AG08396 (cell line): ENCODE measurements at regions not wholly inside any gene's neighbourhood (a gene's known extent, or its start where the extent isn't known, plus 50 kb on each side); places are given as distances from the start of the nearest gene placed in this dataset.
"Not testable (repeated sequence)": the region's sequence is repeated elsewhere in the genome, so short reads cannot be mapped to it uniquely, and the experiment has no call there.

Experiments
- DNase-seq: peaks from one replicate; pipeline ENCODE4 v3.0.0; 2012; ENCODE audit warnings: low spot score, mixed read lengths

DNA sequence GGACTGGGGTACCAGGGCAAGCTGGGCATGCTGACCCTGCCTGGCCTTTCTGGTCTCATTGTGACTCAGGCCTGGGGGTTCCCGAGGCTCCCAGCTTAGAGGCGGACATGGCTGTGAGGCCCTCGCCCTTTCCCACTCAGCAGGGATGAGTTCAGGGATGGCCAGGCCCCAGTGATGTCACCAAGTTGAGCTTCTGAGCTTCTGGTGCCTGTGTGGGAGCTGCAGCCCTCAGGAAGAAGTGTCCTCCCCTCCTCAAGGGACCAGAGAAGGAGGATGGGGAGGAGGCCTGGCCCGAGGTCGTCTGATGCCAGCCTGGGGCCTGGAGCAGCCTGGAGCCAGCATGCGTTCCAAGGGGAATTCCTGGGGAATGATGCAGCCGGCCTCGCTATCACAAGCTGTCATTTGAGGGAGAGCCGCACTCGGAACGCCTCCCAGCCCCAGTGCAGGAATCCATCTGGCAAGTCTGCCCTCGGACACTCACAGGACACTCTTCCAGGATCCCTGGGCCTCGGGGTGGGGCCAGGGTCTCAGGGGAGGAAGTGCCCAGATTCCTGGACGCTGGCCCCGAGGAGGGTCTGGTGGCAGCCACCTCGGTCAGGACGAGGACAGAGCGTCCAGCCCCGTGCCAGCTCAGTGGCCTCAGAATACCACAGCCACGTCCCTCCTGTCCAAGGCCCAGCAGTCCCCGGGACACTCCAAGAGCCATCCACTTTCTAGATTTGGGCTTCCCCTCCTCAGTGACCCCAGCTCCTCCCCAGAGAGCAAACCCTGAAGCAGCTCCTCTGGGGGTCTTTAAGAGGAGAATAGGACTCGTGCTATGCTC, 61.2 kb upstream of the GPC1 start:
- peak; percentile 95 for DNase-seq

DNA sequence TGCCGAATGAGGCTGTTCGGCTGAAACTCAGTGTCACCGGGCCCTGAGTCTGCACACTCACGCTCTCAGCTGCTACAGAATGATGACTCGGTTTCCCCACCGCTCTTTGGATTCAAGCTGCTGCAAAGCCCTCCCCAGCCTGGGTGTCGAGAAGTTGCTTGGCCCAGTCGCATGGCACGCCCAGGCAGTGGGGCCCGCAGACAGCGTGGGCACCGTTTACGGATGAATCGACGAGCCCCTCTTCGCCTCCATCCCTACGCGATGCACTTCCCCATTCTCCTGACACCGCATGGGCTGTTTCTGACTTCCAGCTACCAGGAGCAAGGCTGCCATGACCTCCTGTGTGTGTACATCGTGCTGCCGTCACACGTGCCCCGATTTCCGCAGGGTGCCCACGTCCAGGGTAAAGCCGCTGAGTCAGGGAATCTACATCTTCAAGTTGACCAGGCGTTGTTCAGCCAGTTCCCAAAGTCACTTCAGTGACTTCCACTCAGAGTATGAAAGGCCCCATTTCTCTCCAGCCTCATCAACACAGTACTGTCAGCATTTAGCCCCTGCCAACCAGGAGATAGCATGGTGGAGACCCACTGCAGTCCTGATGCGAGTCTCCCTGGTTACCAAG, 60.3 kb upstream of the GPC1 start:
- no peak for DNase-seq

DNA sequence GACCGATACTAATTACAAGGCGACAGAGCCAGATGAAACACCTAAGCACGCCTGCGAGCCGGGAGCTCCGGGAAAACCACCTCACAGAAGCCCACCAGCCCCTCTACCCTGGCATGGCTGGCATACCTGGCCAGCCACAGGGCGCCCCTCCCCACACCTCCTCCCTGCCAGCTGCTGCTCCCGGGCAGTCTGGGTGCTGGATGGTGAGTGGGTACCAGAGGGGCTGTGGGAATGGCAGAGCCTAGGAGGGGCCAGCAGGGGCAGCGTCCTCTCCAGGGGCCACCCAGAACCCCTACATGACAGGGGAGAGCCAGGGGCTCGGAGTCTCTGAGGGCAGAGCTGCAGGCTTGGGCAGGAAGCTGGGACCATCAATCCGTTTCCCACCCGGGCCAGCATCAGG, 58.7 kb upstream of the GPC1 start:
- DNase-seq, result no peak

DNA sequence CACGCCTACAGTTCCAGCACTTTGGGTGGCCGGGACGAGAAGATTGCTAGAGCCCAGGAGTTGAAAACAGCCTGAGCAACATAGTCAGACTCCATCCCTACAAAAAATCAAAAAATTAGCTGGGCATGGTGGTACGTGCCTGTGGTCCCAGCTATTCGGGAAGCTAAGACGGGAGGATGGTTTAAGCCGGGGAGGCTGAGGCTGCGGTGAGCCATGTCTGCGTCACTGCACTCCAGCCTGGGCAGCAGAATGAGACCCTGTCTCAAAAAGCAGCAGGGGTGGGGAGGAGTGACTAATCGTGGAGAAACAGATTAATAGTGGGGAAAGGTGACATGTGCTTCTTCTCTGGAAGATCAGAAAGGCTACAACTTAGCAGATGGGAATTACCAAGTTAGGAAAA, 58.1 kb upstream of the GPC1 start:
- no peak for DNase-seq

DNA sequence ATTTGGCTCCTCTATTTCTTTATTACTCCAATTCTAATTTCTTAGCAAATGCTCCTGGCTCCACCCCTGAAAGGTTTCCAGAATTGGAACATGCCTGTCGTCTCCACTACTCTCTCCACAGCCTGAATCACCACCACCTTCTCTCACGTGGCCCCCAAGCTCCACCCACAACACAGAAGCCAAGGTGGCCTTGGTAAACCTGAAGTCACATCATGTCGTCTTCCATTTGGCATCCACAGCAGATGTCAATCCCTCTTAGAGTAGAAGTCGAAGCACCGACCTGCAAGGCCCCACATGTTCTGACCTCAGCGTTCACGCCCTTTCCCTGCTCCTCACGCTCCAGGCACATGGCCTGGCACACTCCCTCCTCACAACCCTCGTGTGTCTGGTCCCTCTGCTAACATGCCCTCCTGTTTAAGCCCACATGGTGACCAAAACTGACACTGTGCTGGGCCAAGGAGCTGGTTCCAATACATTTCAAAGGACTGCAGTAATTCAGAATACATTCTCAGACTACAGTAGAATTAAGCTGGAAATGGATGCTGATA, 56.3 kb upstream of the GPC1 start:
- DNase-seq, result no peak

DNA sequence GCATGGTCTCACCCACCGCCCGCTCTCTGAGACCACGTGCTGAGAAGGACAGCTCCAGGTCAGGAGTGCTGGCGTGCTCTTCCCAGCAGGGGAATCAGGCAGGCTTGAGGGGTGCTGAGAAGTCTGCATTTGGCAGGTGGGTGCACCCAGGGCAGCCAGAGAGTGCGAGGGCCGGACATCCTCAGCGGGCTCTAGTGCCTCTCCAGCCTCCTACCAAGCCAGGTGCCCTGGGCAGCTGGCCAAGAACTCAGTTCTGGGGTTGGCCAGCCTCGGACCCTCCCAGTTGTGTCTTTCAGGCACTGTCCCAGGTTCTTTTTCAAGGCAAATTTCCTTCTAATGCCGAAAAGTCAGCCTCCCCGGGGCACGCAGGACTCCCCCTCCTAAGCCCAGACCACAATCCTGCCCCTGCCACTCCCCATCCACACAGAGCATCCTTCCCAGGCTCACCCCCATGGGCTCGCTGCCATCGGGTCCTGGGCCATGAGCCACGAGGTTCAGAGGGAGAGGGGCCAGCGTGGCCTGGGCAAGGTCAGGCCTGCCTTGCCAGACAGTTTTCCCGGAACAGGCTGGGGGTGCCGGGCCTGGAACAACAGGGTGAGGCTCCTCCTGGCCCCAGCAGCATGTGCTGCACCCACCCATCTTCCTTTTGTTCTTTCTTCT, 52.2 kb upstream of the GPC1 start:
- DNase-seq, result no peak

DNA sequence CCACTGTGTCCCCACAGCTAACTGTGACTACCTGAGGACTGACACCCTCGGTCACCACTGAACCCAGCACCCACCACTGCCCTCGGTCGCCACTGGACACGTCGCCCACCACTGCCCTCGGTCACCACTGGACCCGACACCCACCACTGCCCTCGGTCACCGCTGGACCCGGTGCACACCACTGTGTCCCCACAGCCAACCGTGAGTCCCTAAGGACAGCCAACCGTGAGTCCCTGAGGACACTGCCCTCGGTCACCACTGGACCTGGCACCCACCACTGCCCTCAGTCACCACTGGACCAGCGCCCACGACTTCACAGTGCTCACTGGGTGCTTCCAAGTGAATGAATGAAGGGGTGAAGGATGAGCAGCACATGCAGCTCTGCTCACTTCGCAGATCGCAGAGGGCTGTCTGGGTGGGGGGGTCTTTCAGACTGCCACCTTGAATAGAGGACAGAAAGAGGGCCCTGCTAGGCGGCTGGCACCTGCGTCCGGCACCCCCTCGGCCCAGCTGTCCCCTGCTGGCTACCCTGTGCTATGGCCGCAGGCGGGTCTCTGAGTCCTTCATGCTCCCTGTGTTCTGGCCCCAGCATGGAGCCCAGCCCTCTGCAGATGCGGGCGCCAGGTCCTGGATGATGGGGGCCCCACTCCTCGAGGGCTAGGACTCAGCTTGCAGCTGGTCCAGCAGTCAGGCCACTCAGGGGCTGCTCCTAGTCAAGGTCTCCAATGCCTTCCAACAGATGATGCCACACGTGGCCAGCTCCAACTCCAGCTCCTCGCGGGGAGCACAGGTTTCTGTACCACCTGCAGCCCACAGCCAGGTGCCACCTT, 51.4 kb upstream of the GPC1 start:
- DNase-seq, result no peak

DNA sequence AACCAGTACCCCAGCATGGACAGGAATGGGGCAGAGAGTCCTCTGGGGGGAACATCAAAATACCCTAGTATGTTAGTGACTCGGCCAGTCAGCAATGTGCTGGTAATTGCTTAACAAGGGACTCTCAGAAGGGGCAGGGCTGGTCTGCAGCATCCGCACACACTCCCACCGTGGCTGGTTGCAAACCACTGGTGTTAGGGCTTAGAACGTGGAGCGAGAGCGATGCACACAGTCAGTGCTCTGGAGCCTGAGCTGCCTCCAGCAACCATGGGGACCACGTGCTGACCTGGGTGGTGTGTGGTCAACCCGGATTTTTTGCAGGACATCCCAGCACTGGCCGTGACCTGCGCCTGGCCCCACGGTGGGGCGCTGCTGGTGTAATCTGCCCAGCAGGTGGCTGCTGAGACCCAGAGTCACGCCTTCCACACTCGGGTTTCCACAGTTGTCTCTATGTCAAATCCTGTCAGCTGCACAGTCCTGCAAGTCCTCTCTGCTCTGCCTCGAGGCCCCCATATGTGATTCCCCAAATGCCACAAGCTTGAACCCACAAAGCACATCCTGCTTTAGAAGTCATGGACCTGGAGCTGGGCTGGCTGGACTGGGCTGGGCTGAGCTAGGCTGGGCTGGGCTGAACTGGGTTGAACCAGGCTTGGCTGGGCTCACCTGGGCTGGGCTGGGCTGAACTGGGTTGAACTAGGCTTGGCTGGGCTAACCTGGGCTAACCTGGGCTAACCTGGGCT, 50.6 kb upstream of the GPC1 start:
- DNase-seq, result no peak

DNA sequence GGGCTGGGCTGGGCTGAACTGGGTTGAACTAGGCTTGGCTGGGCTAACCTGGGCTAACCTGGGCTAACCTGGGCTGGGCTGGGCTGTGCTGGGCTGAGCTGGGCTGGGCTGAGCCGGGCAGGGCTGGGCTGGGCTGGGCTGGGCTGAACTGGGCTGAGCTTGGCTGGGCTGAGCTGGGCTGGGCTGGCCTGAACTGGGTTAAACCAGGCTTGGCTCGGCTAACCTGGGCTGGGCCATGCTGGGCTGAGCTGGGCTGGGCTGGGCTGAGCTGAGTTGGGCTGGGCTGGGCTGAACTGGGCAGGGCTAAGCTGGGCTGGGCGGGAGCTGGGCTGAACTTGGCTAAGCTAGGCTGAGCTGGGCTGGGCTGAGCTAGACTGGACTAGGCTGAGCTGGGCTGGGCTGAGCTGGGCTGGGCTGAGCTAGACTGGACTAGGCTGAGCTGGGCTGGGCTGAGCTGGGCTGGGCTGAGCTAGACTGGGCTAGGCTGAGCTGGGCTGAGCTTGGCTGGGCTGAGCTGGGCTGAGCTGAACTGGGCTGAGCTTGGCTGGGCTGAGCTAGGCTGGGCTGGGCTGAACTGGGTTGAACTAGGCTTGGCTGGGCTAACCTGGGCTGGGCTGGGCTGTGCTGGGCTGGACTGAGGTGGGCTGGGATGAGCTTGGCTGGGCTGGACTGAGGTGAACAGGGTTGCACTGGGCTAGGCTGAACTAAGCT, 49.9 kb upstream of the GPC1 start:
- DNase-seq, result not testable (repeated sequence)
